ENCODE measurements at regions not wholly inside any gene's neighbourhood (a gene's known extent, or its start where the extent isn't known, plus 50 kb on each side); places are given as distances from the start of the nearest gene placed in this dataset.
"Not testable (repeated sequence)": the region's sequence is repeated elsewhere in the genome, so short reads cannot be mapped to it uniquely, and the experiment has no call there.

DNA sequence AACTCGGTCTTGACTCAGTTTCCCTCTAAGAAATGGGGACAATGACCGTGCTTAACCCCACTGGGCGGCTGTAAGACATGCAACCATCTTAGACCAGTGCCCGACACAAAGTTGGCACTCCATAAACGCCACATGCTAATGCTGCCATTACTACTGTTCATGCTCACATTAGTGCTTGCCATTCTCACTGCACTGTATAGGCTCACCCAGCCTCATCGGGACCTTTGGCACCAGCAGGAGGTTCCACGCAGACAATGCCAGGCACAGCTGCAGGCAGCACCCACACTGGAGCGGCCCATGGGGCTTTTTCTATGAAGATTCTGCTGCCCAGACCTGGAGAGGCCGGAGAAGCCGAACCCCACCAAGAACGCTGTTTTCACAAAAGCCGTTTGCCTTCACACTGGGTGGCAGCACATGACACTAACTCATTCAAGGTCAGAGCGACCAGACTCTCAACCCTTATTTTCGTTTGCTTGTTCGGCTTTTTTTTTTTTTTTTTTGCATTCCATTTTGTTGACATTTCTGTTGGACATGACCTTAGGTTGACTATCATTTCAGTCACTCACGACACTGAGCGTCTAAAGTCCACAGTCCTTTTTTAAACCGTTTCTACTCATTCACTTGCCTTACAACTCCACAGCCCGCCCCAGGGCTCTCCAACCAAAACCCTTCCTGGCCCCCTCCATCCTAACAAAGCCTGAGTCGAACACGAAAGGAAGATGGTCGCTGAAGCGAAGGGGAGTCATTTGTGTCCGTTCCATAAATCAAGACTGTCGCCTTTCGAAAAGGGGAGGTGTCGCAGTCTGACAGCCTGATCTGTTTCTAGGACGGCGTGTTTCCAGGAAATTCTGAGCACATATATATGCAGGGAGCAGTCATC, 124.4 kb upstream of the RNF32 start:
- no peak for DNase-seq (ENCODE audit: low read depth, low spot score)

GRCh38 chr7:156514851-156515250, 125.7 kb upstream of the RNF32 start:
- DNase-seq (ENCODE audit: low read depth, low spot score), result no peak

DNA sequence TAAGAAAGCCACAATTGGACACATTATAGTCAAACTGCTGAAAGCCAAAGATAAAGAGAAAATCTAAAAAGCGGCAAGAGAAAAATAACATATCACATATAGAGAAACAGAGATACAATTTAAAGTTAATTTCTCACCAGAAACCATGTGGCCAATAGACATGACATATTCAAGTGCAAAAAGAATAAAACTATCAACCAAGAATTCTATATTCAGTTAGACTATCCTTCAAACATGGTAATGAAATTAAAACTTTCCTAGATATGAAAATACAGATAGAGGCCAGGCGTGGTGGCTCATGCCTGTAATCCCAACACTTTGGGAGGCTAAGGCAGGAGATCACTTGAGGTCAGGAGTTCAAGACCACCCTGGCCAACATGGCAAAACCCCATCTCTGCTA, 129.1 kb upstream of the RNF32 start:
- DNase-seq (ENCODE audit: low read depth, low spot score), result no peak

DNA sequence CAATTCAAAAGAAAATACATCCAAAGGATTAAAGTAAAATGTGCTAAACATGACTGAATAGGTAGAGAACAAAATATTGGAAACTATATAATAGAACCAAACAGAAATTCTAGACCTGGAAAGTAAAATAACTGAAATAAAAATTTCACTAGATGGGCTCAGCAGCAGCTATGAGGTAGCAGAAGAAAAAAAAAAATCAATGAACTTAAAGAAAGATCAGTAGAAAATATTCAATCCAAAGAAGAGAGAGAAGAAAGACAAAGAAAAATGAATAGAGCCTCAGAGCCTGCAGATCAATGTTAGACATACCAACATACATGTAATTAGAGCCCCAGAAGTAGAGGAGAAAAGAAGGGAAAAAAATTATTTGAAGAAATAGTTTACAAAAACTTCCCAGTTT, 129.6 kb upstream of the RNF32 start:
- DNase-seq (ENCODE audit: low read depth, low spot score), result no peak

DNA sequence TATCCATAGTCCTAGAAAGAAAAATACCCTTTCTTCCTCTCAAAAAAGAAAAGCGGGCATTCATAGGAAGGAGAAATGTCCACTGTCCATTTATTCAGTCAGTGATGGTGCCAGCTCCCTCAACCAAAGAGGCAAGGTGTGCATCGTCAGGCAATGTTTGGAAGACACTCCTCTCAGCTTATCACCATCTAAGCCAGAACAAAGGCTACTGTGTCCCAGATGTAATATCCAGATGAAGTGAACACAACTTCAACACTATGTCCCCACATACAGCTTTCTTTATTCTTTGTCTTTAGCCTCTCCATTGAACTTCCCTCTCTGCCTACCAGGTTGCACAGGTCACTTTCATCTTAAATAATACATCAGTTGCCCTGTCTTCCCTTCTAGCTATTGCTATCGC, 131.4 kb upstream of the RNF32 start:
- DNase-seq (ENCODE audit: low read depth, low spot score), result no peak

DNA sequence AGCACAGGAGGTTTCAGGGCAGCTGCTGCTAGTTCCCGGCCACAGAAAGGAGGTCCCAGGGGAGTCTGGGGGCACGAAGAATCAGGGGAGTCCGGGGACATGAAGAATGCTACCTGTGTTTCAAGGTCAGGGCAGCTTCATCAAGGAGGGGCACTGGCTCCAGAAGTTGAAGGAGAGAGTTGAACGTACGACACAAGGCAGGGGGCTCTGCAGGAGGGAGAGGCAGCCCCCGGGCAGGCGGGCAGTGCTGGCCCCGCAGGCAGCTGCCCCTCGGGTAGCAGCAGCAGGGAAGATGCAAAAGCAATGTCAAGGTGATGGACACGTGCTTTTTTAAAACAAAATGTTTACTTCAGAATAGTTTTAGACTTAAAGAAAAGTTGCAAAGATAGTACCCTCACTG, 134.7 kb upstream of the RNF32 start:
- no peak for DNase-seq (ENCODE audit: low read depth, low spot score)

DNA sequence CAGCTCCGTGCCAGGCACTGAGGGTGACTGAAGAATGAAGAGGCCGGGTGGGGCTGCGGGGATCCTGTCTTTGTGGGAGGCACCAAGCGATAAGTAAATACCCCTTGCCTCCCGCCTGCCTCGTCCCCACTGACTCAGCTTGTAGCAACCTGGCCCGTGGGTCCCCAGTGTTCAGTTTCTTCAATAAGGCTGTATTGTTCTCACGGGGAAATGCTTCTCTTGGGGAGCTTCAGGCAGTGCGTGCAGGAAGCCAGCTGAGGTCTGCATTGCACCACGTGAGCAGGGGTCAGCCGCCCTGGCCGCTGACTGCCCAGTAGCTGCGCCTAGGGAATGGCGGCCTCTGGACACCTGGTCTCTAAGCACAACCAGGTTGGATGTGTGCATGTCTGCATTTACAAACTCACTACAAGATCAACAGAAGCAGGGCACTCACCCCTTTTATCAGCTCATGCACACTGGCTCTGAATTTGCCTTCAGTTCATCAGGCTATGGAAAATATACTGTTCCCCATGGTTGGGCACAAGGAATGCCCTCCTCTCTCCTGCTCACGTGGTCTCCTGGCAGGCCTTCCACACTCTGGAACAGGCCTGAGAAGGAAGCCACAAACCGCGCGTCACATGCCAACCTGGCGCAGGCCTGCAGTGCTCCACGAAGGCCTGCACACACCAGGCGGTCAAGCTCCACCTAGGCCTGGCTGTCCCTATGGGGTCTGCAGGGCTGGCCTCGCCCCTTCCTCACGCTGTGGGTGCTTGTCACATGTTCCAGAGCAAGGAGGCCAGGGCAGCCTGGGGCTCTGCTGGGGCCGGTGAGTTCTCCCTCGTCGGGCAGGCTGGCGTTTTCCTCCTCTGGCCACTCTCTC, 135.7 kb upstream of the RNF32 start:
- no peak for DNase-seq (ENCODE audit: low read depth, low spot score)

DNA sequence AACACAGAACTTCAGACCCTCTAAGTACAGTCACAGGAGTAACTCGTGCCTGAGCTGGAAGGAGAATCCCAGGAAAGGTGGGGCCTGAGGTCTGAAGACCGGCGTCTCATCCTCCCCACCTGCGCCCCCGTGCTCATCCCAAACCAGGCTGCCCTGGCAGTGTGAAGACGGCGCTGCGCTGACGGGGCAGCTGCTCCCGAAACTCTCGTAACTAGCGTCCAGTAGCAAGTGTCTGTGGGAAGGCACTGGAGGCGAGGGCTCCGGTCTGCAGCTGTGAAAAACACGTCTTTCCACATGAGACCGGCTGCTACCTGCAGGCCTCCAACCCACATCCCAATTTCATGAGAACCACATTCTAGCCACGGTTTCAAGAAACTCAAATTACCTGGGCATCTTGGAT, 136.6 kb upstream of the RNF32 start:
- no peak for DNase-seq (ENCODE audit: low read depth, low spot score)

DNA sequence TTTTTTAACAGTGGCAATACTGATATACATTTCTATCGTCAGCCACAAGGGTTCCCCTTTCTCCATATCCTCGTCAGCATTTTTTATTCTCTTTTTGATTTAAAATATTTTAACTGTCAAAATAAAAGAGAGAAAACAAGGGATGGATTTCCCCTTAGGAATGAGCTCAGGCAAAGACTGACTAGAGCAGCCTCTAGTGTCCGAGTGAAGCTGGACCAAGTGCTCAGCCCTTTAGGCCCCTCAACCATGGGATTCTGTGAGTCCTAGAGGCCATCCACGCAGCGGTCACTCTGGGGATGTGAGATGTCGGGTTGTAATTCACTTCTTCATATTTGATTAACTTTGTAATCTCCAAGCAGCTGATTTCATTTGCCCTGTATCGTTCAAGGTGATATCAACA, 137.4 kb upstream of the RNF32 start:
- DNase-seq (ENCODE audit: low read depth, low spot score), result no peak

DNA sequence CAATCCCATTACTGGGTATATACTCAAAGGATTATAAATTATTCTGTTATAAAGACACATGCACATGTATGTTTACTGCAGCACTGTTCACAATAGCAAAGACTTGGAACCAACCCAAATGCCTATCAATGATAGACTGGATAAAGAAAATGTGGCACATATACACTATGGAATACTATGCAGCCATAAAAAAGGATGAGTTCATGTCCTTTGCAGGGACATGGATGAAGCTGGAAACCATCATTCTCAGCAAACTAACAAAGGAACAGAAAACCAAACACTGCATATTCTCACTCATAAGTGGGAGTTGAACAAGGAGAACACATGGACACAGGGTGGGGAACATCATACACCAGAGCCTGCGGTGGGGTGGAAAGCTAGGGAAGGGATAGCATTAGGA, 138.8 kb upstream of the RNF32 start:
- not testable (repeated sequence) for DNase-seq (ENCODE audit: low read depth, low spot score)

DNA sequence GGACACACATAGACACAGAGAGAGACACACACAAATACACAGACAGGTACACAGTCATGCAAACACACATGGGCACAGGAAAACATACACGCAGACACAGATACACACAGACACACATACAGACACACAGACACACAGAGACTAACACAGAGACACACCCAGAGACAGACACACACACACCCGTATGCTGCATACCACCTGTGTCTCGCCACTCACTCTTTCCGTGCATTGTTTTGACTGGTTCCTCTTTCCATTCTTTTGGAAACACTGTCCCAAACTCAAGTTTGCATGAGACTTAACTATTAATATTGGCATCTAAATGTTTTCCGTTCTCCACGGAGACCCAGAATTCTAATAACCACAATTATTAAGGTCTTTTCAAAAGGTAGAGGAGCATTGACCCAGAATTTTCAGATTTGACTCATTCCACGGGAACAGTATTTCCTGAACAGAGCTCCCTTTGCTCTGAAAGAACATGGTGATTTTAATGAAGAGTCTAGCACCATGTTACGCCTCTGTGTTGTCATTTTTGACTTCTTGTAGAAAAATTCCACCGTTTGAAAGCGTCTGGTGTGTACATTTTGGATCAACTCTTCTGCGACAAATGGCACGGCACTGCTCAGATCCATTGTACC, 141.2 kb upstream of the RNF32 start:
- DNase-seq (ENCODE audit: low read depth, low spot score), result no peak

- DNase-seq (ENCODE audit: low read depth, low spot score), result no peak
Observed at GRCh38 chr7:156497776-156498509, 142.6 kb upstream of the RNF32 start.

DNA sequence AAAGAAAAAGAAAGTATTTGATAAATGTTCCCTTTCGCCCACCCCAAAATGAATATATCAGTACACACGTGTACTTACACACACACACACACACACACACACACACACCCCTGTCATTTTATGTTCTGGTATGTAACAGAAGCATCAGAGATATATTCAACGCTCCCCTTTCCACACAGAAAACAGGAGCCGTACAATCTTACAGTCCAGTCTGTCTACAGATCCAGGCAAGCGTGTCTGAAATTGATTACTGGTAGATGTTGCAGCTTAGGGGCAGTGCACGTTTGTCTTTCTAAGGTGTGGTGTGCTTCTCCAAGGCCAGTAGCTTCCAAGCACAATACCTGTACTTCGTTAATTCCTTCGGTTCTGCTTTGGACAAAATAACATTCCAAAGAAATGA, 143.7 kb upstream of the RNF32 start:
- DNase-seq (ENCODE audit: low read depth, low spot score), result no peak

DNA sequence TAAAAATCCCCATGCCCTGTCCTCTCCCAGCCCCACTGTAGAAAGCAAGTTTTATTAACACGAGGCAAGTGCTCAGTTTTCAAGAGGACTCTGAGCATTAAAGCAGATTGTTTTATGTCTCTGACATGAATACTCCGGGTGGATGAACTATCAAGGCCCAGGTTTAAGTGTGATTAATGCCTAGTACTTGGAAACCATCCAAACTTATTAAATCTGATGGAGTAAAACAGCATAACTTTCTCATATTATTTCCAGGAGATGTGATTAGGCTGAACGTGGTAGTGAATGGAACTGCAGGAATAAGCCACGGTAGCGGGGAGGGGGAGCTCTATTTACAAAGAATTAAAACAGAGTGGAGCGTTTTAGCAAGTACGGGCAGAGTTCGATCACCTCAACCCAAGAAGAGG, 144.2 kb upstream of the RNF32 start:
- no peak for DNase-seq (ENCODE audit: low read depth, low spot score)

- DNase-seq (ENCODE audit: low read depth, low spot score), result no peak
Observed at GRCh38 chr7:156494960-156495359, 145.6 kb upstream of the RNF32 start.

- no peak for DNase-seq (ENCODE audit: low read depth, low spot score)
Observed at GRCh38 chr7:156493942-156494341, 146.6 kb upstream of the RNF32 start.

DNA sequence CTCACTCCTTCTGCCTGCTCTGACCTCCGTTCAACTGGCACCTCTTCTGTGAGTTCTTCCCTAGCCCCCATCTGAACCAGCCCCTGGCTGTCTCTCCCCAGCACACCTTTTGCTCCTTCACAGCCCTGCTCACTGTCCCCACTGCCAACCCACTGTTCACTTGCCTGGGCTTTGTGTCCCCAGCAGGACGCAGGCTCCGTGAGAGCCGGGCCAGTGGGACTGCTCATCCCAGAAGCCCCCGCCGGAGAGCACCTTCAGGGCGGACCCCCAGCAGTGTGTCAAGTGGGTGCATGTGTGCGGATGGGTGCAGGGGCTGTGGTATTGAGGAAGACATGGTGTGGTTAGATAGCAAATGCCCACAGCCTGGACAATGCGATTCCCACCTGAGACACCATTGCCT, 148.4 kb upstream of the RNF32 start:
- no peak for DNase-seq (ENCODE audit: low read depth, low spot score)

DNA sequence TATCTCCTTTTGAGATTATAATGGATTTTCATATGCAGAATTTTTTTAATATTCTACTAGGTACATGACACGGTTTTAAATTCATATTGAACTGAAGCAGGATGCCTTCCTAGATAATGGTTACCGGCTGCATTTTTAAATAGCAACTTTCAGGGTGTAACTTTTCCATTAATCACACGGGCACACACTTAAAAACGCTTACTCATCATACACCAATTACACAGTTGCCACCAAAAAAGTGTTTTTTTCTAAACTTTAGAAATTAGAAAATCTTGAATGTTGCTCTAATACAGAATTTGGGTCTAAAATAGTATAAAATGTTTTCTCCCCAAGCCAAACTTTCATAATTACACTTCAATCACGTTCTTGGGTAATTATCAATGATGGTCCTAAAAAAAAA, 149.1 kb upstream of the RNF32 start:
- no peak for DNase-seq (ENCODE audit: low read depth, low spot score)

DNA sequence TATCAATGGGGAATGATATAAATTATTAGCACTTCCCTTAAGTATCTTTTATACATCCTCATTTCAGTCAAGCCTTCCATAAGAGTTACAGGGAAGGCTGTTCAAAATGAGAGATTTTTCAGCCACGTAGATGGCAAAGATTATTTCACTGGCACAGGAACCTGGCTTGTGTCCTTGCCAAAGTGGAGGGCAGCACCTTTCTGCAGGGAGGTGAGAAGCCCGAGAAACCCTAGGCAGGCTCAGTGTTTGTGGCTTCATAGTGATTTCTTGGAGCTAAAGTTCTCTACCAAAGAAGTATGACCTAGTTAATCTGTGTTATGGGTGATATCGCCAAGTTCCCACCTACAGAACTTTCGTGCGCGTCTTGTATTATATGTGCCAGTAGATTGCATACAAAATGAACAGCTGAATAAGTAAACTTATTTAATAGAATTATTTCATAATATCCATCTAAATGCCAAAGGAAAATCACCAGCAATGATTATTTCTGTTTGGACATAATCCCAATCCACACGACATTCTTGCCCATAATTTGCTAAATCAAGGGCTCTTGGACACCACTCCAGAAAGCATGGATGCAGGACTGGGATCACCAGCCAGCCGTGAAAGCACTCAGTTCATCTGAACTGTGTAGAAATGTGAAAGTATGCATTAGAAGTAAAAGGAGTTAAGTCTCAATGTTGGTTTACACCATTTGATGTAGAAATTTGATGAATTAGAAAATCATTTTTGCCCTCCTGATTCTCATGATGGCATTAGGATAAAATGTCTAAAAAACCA, 150.4 kb upstream of the RNF32 start:
- no peak for DNase-seq (ENCODE audit: low read depth, low spot score)

DNA sequence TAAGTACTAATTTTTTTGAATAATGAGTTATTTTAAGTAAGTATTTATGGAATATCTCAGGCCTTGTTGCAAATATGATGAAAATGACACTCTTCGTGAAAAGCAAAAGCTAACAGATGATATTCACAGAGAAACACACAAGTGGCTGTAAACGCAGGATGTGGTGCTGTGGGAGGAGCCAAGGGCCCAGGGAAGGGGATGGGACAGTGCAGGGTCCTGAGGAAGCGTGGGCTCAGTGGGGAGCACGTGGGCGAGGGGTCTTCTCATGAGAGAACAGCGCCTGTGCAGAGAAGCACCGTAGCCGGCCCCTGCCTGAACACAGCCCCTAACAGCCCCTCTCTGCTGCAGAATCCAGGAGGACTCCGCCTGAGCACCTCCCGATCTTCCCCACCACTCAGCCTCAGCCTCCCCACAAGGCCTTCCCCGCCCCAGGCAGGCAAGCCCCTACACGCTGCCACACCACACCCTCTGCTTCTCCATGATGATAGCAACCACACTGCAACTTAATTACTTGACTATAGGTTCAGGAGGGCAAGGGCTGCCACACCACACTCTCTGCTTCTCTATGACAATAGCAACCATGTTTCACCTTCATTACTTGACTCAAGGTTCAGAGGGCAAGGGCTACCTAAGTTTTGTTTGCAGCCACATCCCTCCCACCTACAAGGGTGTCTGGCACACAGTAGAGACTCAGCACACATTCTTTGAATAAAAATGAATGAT, 152.6 kb upstream of the RNF32 start:
- DNase-seq (ENCODE audit: low read depth, low spot score), result no peak
